HG03575 (cell line): ENCODE measurements at regions not wholly inside any gene's neighbourhood (a gene's known extent, or its start where the extent isn't known, plus 50 kb on each side); places are given as distances from the start of the nearest gene placed in this dataset.
"Not testable (repeated sequence)": the region's sequence is repeated elsewhere in the genome, so short reads cannot be mapped to it uniquely, and the experiment has no call there.

Experiments
- ATAC-seq: cut with Tn5 transposase; IDR thresholded peaks from one replicate; pipeline ENCODE4 v1.9.1; 2021; ENCODE audit not compliant: unreplicated experiment, insufficient number of reproducible peaks, low FRiP score; ENCODE audit errors: extremely low read depth

- no peak for ATAC-seq
Observed at GRCh38 chr21:29396951-29397455, 98.3 kb downstream of the BACH1 start.

DNA sequence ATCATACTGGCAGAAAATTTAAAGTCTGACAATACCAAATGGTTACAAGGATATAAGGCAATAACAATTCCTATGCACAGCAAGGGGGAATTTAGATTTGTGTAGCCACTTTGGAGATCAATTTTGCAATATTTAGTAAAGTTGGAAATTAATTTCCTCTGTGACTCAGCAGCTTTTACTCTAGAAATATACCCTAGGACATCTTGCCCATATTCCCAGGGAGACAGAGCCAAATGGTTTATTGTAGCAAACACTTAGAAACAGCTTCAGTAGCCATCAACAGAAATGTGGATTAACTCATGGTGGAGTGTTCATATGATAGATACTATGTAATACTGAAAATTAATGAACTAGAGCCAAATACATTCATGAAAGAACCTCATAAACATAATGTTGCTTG lies 104.6 kb downstream of the BACH1 start:
- ATAC-seq, result no peak

DNA sequence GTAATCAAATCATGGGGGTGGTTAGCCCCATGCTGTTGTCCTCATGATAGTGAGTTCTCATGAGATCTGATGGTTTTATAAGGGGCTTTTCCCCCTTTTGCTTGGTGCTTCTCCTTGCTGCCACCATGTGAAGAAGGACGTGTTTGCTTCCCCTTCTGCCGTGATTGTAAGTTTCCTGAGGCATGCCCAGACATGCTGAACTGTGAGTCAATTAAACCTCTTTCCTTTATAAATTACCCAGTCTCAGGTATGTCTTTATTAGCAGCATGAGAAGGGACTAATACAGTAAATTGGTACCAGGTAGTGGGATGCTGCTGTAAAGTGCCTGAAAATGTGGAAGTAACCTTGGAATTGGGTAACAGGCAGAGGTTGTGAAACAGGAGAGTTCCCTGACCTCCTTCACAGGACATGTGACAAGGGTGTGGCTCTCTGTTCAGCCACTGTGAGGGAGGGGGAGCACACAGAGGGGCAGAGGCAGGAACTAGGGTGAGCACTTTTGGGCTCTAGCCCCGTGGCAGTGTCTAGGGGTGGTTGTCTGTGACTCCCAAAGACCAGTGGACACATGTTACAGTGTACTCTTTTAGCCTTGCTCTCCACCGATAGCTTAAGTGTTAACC lies 105.3 kb downstream of the BACH1 start:
- ATAC-seq, result no peak

DNA sequence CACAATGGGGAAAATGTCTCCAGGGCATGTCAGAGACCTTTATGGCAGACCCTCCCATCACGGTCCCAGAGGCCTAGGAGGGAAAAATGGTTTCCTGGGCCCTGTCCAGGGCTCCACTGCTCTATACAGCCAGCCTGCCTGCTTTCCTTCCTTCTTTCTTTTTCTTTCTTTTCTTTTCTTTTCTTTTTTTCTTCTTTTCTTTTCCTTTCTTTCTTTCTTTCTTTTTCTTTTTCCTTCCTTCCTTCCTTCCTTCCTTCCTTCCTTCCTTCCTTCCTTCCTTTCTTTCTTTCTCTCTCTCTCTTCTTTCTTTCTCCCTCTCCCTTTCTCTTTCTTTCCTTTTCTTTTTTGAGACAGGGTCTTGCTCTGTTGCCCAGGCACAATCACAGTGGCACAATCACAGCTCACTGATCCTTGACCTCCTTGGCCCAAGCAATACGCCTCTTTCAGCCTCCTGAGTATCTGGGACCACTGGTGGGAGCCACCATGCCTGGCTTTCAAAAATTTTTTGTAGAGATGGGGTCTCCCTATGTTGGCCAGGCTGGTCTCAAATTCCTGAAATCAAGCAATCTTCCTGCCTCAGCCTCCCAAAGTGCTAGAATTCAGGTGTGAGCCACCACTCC lies 106.9 kb downstream of the BACH1 start:
- ATAC-seq, result no peak

DNA sequence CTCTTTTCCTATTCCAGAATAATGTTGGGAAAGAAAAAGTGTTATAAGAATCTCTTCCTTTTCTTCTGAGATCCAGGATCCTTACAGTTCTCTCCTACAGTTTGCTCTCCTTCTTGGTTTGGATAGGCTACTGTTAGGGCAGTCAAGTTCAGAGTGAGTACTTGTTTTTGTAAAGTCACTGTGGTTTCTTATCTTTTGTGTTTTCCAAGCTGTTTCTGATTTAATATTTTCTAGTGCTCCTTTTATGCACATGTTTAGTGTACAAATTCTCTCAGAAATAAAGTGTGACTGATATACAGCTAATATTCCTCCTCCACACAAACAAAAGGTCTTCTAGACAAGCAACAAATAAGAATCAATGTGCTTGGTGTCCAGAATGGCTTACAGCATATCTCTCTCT lies 107.7 kb downstream of the BACH1 start:
- ATAC-seq, result no peak

DNA sequence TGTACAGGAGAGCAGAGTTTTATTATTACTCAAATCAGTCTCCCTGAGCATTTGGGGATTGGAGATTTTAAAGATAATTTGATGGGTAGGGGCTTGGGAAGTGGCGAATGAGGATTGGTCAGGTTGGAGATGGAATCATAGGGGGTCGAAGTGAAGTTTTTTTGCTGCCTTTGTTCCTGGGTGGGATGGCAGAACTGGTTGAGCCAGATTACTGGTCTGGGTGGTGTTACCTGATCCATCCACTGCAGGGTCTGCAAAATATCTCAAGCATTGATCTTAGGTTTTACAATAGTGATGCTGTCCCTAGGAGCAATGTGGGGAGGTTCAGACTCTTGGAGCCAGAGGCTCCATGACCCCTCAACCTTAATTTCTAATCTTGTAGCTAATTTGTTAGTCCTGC lies 108.8 kb downstream of the BACH1 start:
- ATAC-seq, result no peak

DNA sequence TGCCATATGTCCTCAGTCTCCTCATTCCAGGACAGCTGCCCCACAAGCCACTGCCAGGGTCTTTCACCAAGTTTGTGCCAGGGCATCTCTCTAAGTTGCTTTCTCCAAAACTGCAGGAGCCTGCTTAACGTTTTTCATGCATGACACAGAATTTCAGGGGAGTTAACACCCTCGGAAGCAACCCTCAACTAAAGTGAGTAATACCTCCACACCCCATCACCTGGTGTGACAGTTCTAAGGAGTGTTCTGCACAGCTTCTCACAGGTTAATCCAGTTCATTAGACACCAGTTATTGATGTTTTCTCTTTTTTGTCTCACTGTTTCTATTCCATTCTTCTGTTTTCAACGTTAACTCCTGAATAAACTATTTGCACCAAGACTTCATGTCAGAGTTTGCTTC lies 115.0 kb downstream of the BACH1 start:
- ATAC-seq, result no peak

DNA sequence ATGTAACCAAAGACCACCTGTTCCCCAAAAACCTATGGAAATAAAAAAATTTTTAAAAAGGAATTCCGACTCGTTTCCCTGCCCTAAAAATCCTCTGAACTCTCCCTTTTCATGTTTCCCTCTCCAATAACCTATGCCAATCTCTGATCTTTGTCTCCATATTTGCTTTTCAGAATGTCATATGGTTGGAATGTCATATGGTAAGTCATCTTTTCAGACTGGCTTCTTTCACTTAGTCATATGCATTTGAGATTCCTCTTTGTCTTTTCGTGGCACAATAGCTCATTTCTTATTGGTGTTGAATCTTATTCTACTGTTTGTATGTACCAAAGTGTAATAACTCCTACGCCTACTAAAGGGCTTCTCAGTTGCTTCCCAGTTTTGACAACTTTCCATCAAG lies 117.5 kb downstream of the BACH1 start:
- ATAC-seq, result no peak

- peak; percentile 59 for ATAC-seq
Observed at GRCh38 chr21:29418813-29419212, 120.1 kb downstream of the BACH1 start.

DNA sequence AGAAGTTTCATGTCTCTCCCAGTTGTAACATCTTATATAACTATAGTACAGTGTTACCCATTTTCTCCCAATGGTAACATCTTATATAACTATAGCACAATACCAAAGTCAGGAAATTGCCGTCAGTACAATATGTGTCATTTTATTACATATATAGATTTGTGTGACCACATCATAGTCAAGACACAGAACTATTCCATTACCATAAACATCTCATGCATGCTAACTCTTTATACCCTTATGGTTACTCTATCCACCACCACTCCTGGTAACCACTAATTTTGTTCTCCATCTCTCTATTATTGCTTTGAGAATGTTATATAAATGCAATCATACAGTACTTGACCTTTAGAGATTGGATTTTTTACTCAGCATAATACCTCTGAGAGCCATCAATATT lies 120.7 kb downstream of the BACH1 start:
- no peak for ATAC-seq

GRCh38 chr21:29423099-29423870 lies 124.6 kb downstream of the BACH1 start:
- no peak for ATAC-seq

DNA sequence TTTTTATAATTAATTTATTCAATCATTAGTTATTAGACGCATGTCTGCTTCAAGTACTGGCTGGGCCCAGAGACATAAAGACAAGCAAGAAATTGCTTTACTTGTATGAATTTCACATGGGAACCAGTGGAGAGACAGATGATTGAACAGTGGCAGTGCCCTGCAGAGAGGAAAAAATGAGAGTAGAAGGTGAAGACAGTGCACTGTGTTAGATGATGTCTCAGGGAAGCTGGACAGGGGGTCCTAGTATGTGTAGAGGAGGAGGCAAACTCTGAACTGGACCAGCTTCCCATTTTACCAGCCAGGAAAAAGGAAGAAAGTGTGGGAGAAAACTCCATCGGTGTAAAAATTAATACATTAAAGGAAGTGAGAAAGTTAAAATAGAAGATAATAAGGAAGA lies 126.0 kb downstream of the BACH1 start:
- no peak for ATAC-seq

- ATAC-seq, result no peak
Observed at GRCh38 chr21:29429218-29429617, 130.5 kb downstream of the BACH1 start.

- ATAC-seq, result no peak
Observed at GRCh38 chr21:29430030-29430429, 131.3 kb downstream of the BACH1 start.

GRCh38 chr21:29430576-29430975 lies 131.9 kb downstream of the BACH1 start:
- no peak for ATAC-seq

DNA sequence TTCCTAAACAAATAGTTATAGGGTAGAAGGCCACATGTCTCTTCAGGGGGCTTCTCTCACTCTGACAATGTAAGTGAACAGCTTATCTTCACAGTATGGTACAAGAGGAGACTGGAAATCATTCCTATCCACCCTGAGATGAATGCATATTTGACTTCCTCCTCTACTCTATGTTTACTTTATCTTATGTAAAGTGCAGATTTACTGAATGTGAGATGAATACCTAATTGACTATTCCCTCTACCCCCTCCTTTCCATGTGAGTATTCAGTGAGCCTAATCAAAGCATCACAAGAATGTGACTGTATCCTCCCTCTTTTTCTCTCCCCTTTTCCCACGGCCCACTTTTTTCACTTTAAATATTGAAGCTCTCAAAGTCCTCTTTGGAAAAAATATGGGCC lies 132.5 kb downstream of the BACH1 start:
- no peak for ATAC-seq

DNA sequence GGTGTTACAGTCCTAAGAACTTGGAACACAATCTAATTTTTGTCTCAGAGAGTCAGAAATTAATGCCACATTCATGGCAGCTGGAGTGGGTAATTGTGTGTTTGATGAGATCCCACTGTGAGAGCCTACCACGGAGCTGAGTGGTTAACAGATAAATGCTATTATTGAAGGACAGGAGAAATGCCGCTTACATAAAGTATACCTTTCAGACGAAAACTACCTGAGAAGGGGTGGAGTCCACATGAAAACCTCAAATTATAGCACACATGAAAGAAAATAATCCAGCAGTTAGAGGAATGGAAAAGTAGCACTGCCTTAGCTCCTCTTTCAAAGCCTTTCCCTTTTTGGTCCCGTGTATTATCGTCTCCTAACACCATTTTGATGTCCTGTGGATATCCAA lies 133.0 kb downstream of the BACH1 start:
- ATAC-seq, result no peak

GRCh38 chr21:29433366-29434059 lies 134.8 kb downstream of the BACH1 start:
- no peak for ATAC-seq

DNA sequence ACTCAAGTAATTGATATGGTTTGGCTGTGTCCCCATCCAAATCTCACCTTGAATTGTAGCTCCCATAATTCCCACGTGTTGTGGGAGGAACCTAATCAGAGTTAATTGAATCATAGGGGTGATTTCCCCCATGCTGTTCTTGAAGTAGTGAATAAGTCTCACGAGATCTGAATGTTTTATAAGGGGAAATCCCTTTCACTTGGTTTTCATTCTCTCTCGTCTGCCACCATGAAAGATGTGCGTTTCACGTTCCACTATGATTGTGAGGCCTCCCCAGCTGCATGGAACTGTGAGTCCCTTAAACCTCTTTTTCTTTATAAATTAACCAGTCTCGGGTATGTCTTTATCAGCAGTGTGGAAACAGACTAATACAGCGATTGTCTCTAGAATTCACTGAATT lies 135.4 kb downstream of the BACH1 start:
- ATAC-seq, result no peak

DNA sequence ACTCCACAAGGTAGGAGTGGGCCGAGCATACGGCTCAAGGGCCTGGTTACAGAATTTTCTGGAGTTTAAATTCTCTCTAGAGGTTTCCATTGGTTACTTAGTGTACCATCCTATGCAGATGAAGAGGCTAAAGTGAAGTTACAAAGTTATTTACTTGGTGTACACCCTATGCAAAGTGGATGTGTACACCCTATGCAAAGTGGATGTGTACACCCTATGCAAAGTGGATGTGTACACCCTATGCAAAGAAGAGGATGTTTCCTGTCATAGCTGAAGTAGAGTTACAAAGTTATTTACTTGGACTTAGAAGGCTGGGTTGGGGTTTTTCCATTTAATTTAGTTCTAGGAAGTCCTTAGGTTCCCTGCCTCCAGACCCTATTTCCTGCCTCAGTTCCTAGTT lies 136.3 kb downstream of the BACH1 start:
- not testable (repeated sequence) for ATAC-seq
